ENCODE measurements at regions not wholly inside any gene's neighbourhood (a gene's known extent, or its start where the extent isn't known, plus 50 kb on each side); places are given as distances from the start of the nearest gene placed in this dataset.

GRCh38 chr2:17398770-17399169 is 119.5 kb downstream of the RAD51AP2 start:
- 76% methylated on average over 2 of the region's 2 CpGs for WGBS, 2 donors
- Histone ChIP-seq H3K27me3 (no peaks in the 10 kb centered on the region), H3K36me3 (ENCODE audit: low read depth, missing control alignments) (no peaks in the 10 kb centered on the region), H3K4me3 (peak overlapping the region in 1 of 2 donors; percentile 7), H3K9me3 (no peaks in the 10 kb centered on the region), H3K4me1 (no peaks in the 10 kb centered on the region), H3K27ac (no peak overlapping the region)
- TF ChIP-seq POLR2A (IDR thresholded peaks at IDR 0.05) (no peak), CTCF (IDR thresholded peaks at IDR 0.05) (no peak)
- intact Hi-C loops (cut with DNase I; ENCODE audit: low total_unique reads), result no loop called here
- no peak for DNase-seq

GRCh38 chr2:17388798-17389197 is 129.4 kb downstream of the RAD51AP2 start:
- TF ChIP-seq CTCF (IDR thresholded peaks at IDR 0.05) (no peak), POLR2A (IDR thresholded peaks at IDR 0.05) (no peak)
- Histone ChIP-seq H3K27ac (no peak overlapping the region), H3K36me3 (ENCODE audit: low read depth, missing control alignments) (no peaks in the 10 kb centered on the region), H3K4me3 (no peak overlapping the region), H3K27me3 (no peaks in the 10 kb centered on the region), H3K4me1 (no peaks in the 10 kb centered on the region), H3K9me3 (no peaks in the 10 kb centered on the region)
- DNase-seq, result no peak
- intact Hi-C loops (cut with DNase I; ENCODE audit: low total_unique reads), result no loop called here

GRCh38 chr2:17387591-17387990 is 130.6 kb downstream of the RAD51AP2 start:
- 80 to 85% methylated on average over 2 of the region's 2 CpGs for WGBS, 2 donors
- intact Hi-C loops (cut with DNase I; ENCODE audit: low total_unique reads), result no loop called here

GRCh38 chr2:17386771-17387170 is 131.5 kb downstream of the RAD51AP2 start:
- intact Hi-C loops (cut with DNase I; ENCODE audit: low total_unique reads), result no loop called here
- Histone ChIP-seq H3K27me3 (no peaks in the 10 kb centered on the region), H3K4me3 (no peak overlapping the region), H3K9me3 (no peaks in the 10 kb centered on the region), H3K27ac (no peak overlapping the region), H3K4me1 (no peaks in the 10 kb centered on the region), H3K36me3 (ENCODE audit: low read depth, missing control alignments) (no peaks in the 10 kb centered on the region)
- 87% methylated on average over 2 of the region's 2 CpGs for WGBS, 2 donors
- no peak for DNase-seq
- no peak for TF ChIP-seq POLR2A (IDR thresholded peaks at IDR 0.05)
- no peak for TF ChIP-seq CTCF (IDR thresholded peaks at IDR 0.05)

More at GRCh38 chr2:17387591-17387990, 130.6 kb downstream of the RAD51AP2 start:
- Histone ChIP-seq H3K9me3 (no peaks in the 10 kb centered on the region), H3K27me3 (no peaks in the 10 kb centered on the region), H3K4me1 (no peaks in the 10 kb centered on the region), H3K36me3 (ENCODE audit: low read depth, missing control alignments) (no peaks in the 10 kb centered on the region), H3K27ac (no peak overlapping the region), H3K4me3 (no peak overlapping the region)
- no peak for TF ChIP-seq CTCF (IDR thresholded peaks at IDR 0.05)
- no peak for TF ChIP-seq POLR2A (IDR thresholded peaks at IDR 0.05)
- DNase-seq, result no peak

GRCh38 chr2:17380003-17380402 is 138.2 kb downstream of the RAD51AP2 start:
- DNase-seq, result no peak
- no peak overlapping the region for H3K27ac ChIP-seq
- H3K9me3 ChIP-seq, result no peaks in the 10 kb centered on the region
- H3K27me3 ChIP-seq, result no peaks in the 10 kb centered on the region
- intact Hi-C loops (cut with DNase I; ENCODE audit: low total_unique reads), result no loop called here
- 35% methylated on average over 1 of the region's 1 CpG for WGBS, 2 donors
- H3K36me3 ChIP-seq (ENCODE audit: low read depth, missing control alignments), result no peaks in the 10 kb centered on the region
- TF ChIP-seq CTCF (IDR thresholded peaks at IDR 0.05) (no peak), POLR2A (IDR thresholded peaks at IDR 0.05) (no peak)
- H3K4me3 ChIP-seq, result no peak overlapping the region
- no peaks in the 10 kb centered on the region for H3K4me1 ChIP-seq

All from testis (tissue), 2 donors.